ENCODE measurements at regions not wholly inside any gene's neighbourhood (a gene's known extent, or its start where the extent isn't known, plus 50 kb on each side); places are given as distances from the start of the nearest gene placed in this dataset.

DNA sequence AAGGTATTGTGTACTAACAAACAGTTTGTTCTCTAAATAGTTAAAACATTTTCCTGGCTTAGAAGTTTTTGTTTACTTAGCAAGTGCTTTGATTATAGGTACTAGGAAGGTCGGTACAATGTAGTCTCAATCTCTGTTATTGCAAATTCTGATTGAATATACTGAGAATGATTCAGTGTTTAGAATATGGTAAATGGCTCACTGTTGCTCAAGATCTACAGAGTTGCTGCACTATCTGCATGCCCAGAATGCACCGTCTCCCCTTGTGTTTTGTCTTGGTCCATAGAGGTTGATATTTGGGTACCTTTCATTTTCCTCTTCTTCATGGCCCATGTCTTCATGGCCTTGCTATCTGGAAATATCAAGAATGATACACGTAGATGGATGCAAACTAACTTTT, 99.6 kb downstream of the KLF6 start:
- TF ChIP-seq TAF1 (IDR thresholded peaks at IDR 0.05; ENCODE audit: borderline replicate concordance, insufficient read depth, low read length) (no peak), POLR2AphosphoS5 (IDR thresholded peaks at IDR 0.05; ENCODE audit: low read depth, low read length) (no peak), FOXP2 (optimal IDR thresholded peaks at IDR 0.05; ENCODE audit: borderline replicate concordance, extremely low read depth, extremely low read length, insufficient read depth) (no peak)
